NT2/D1 (cell line): ENCODE measurements at regions not wholly inside any gene's neighbourhood (a gene's known extent, or its start where the extent isn't known, plus 50 kb on each side); places are given as distances from the start of the nearest gene placed in this dataset.

ENCODE experiments used
- SUZ12 ChIP-seq: IDR thresholded peaks from 2 replicates; pipeline ENCODE4 v1.6.1; 2011; ENCODE audit not compliant: insufficient read length, insufficient read depth; ENCODE audit errors: extremely low read depth
- YY1 ChIP-seq: IDR thresholded peaks from 2 replicates; pipeline ENCODE4 v1.6.1; 2011; ENCODE audit not compliant: insufficient read length, insufficient read depth
- ZNF274 ChIP-seq: IDR thresholded peaks from 2 replicates; pipeline ENCODE4 v1.6.1; 2011; ENCODE audit warnings: mild to moderate bottlenecking, low read depth, low read length

- TF ChIP-seq SUZ12 (no peak), YY1 (no peak), ZNF274 (no peak)
Measured at GRCh38 chr5:111929867-111930266, 172.9 kb upstream of the NREP start.
